Kidney capillary endothelial cell (primary cell): ENCODE measurements at regions not wholly inside any gene's neighbourhood (a gene's known extent, or its start where the extent isn't known, plus 50 kb on each side); places are given as distances from the start of the nearest gene placed in this dataset.

ENCODE experiments used
- DNase-seq: peaks from one replicate; pipeline ENCODE4 v3.0.0-alpha.2; 2018; ENCODE audit warnings: low spot score

DNA sequence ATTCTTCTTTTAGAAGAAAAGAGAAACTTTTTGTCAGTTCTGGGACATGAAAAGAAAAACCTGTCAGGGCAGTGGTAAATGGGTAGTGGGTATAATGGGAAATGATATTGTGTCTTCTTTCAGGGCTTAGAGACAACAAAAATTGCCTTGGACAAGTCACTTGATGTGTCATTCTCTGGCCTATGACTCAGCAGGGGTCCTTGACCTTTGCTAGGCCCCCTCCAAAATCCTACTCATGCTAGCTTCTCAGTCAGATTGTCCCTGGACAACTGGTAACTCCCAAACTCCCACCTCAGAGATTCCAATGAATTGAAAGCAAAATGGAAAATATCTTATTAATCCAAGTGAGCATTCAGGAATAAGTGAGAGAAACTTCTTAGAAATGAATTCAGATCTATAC is 258.8 kb upstream of the SPRY2 start:
- DNase-seq = no peak

DNA sequence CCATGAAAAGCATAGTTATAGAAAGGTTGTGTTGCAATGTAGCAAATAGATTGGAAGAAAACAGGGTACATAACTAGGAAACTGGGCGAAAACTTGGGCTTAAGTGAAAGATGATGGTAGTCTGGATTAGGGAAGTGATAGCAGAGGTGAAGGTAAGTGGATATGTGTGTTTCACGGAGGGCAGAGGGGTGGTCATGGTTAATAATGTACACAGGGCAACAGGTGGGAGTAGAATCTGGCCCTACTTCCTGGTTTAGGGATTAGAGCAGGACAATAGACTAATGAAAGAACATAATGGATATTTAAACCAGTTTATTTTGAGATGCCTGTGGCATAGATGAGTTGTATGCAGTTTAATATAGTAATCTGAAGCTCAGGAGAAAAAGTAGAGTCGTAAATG is 257.3 kb upstream of the SPRY2 start:
- DNase-seq = no peak

DNA sequence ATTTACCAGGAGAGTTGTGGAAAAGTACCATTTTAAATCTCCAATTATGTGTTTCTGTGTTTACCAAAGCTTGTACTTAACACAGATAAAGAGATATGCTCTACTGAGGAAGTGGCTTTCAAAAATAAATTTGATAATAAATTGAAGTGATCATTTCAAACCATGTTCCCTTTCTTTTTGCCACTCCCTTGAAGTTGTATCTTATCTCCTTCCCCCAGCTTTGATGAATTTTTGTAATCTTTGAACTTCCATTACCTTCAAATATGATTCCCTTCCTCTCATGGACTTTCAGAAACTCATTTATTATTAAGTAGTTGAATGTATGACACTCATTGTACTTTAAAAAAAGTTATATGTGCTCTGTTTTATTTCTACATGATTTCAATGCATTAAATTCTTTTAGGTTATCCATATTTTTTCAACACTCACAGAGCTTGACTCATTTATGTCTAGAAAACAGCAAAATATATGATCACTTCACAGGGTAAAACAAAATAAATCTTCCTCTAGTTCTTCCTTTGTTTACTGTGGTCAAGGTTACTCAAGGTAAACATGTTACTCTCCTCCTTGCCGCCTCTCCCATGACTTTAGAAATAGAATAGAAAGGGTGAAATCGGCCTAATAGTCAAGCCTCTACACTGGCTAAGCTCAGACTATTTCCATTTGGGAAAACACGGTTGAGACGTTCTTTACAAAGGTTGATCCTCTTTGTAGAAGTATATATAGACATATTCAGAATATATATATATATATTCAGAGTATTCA is 251.2 kb upstream of the SPRY2 start:
- no peak for DNase-seq

DNA sequence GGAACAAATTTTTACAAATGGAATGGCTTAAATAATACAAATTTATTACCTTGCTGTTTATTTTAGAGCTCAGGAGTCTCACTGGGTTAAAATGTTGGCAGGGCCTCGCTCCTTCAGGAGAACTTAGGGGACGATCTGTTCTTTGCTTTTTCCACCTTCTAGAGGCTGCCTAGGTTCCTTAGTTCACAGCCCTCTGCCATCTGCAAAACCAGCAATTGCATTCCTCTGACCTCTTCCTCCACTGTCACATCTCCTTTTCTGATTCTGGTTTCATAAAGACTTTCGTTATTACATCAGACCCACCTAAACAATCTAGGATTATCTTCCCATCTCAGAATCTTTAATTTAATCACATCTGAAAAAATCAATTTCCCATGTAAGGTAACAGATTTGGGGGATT is 249.6 kb upstream of the SPRY2 start:
- no peak for DNase-seq

DNA sequence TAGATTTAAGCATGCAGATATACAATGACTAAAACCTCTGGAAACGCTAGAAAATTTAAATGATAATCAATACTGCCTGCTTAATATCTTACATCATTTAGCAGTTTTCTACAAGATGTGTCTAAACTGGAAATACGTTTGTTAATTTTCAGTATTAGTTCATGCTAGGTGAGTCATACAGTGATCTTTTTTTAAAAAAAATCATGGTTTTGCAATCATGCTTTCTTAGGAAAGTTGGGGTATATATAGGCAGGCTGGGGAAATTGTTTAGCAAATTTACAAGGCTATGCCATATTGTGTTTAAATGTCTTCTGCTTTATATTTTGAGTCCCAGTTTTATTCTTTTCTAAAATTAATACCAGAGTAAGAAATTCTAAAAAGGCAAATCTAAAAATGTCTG is 245.4 kb upstream of the SPRY2 start:
- DNase-seq = no peak

DNA sequence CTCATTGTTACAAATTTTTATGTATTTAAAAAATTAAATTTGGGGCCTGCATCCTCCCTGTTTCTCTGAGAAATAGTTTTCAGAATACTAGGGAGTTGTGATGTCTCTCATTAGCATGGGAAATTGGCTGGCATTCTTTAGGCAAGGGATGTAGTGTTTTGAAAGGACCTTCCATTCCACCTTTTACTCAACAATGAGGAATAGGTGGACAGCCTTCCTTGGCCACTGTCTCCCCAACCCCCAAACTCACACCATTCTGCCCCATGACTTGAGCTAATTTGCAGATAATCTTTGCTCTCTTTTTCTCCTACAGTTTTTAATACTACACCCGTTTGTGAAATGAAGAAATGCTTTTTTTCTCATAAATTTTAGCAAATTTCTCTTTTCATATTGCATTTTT is 244.6 kb upstream of the SPRY2 start:
- DNase-seq = no peak

DNA sequence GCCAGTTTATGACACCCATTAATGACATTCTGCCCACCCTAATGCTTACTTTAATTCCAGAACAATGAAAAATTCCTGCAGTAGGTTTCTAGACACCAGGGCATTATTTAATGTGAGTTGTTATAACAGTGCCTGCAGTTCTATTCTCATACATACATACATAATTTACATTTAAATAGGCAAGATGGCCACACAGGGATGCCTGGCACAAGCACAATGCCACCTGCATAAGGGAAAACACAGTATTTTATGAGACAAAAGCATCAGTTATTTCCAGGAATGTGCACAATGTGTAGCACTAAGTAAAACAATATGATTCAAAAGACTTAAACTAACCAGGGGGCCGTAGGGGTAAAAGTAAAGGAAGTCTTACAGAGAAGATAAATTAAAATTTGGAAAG is 243.9 kb upstream of the SPRY2 start:
- DNase-seq = no peak

DNA sequence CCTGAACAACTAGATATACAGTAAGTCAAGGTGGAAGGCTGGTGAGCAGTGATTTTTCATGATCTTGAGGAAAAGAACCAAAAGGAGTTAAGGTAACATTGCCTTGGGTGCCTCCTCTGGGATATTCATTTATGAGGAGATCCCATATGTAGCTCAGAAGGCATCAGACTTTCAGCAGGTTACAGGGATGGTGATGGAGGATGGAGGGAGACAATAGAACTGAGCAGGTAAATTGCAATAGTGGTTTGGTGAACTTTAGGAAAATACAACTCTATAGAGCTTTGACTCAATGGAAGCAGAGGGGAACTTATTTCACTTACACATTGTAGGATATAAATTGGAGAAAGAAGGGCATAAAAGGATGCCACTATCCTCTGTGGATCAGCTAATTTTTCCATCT is 243.4 kb upstream of the SPRY2 start:
- no peak for DNase-seq

DNA sequence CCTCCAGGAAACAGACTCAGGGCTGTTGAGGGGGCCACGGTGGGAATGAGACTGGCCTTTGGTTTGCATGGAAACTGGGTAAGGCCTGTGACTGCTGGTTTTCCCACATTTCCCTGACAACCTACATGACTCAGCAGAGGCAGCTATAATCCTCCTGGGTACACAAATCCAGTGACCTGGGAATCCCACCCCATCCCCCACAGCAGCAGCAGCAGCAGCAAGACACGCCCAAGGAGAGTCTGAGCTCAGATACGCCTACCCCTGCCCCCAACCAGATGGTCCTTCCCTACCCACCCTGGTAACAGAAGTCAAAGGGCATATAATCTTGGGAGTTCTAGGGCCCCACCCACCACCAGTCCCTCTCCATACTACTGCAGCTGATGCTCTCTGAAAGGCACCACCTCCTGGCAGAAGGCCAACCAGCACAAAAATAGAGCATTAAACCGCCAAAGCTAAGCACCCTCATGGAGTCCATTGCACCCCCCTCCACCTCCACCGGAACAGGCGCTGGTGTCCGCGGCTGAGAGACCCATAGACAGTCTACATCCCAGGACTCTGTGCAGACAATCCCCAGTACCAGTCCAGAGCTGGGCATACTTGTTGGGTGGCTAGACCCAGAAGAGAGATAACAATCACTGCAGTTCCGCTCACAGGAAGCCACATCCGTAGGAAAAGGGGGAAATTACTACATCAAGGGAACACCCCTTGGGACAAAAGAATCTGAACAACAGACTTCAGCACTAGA is 237.2 kb upstream of the SPRY2 start:
- DNase-seq = no peak

DNA sequence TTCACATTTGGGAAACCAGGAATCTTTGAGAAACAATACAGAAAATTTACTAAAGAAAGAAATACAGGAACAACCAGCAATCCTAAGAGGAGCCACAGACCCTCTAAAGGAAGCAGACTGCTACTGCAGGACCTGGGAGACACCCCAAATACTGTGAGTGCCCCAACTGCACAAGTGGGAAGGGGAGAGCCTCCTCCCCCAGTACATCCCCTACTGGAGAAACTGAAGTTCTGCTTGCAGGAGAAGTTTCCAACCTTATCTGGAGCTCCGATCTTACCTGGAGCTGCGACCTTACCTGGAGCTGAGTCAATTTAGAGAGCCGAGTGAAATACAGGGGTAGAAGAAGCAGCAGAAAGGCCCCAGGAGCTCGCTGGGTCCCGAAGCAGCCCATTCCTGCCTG is 236.4 kb upstream of the SPRY2 start:
- no peak for DNase-seq

DNA sequence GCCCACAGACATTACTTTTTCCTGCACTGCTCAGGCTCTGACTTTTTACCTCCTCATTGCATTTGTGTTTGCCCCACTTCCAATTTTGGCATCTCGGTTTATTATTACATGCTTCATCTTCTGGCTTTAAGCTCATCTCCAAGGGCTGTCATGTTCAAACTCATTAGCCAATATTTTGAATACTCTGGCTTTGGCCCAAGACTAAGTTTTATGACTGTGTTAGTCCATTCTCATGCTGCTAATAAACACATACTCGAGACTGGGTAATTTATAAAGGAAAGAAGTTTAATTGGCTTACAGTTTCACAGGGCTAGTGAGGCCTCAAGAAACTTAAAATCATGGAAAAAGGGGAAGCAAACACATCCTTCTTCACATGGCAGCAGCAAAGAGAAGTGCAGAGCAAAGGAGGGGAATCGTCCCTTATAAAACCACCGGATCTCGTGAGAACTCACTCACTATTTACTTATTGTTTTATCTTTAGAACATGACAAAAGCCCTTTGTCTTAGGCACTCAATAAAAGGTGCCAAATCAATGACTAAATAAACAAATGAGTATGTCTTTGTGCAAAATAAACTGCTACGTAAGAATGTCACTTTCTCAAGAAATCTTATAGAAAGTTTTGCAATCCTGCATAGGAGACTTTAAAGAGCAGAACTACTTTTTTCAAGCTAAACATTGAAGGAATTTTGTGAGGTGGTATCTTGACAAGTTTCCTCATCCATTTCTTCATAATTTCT is 233.4 kb upstream of the SPRY2 start:
- no peak for DNase-seq

DNA sequence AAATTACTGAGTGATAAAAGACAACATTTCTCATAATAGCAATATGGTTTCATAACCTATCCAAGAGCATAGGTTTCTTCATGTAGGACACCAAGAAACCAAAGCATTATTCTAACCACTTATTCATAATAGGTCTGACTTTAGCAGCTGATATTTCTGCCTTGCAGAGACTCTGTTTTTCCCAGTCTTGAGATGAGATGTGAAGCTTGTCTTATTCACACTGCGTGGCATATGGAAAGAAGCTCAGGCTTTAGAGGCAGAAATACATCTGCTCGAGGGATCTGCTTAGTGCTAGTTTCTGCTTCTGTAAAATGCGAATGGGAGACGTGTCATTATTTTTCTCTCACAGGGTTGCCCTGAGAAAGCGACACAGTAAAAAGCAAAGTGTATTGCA is 232.0 kb upstream of the SPRY2 start:
- no peak for DNase-seq

DNA sequence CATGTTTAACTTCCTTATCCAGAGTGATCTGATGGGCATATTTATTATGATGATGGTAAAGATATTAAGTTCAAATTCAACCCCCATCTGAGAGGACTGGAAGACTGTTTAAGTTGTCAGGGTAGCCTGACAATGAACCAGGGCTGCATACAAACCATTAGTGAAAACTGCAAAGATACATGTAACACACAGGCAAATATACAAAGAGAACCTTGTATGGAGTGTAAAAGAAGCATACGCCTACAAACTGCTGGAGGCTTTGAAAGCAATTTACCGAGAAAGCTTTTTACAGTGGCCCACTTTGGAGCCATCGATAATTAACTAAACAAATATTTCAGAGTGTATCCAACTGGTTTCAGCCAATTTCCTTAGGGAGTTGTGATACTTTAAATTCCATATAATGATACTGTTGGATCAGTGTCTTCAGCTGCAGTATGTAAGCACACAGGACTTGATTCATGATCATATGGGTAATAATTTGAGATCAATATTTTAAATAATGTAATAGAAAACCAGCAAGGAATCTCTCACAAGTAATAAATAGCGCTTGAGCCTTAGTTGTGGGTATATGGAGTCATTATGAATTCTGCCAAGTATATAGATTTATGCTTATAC is 231.5 kb upstream of the SPRY2 start:
- DNase-seq = no peak

DNA sequence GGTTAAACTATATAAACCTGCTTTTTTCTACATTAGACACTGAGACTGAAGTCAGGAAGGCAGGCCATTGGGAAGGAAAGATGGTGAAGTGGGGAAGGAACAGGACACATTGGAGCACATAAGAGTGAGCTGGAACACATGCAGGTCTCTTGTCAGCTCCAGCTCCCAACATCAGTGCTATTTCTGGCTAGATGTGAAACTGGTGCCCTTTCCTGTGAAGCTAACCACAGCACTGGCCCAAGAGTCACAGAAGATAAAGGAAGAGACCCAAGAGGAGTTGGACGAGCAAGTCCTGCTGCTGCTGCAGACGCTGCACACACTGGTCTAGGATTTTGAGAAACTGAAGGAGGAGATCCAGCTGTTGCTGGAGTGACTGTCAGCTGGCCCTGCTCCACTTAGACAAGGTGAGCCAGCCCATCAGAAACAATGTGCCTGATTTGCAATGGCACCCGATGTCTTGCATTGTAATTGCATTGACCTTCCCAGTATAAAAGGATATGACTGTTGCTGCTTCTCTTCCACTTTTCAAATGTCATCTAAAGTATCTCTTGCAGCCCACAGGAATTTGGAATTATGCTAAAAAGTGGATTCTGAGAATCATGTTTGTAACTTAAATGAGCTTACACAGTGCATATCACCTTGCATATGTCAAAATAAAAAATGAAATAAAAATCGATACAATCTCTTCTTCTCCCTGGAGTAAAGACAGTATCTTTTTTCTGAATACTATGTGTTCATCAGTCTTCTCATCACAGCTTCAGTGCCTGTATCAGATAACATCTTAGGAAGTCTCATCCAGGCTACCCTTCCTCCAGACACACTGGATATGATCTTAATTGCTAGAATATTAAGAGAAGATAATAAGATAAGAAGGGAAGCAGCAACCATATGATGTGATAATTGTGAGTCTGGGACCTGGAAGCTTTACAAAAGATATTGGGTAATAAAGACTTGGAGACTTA is 230.7 kb upstream of the SPRY2 start:
- no peak for DNase-seq

DNA sequence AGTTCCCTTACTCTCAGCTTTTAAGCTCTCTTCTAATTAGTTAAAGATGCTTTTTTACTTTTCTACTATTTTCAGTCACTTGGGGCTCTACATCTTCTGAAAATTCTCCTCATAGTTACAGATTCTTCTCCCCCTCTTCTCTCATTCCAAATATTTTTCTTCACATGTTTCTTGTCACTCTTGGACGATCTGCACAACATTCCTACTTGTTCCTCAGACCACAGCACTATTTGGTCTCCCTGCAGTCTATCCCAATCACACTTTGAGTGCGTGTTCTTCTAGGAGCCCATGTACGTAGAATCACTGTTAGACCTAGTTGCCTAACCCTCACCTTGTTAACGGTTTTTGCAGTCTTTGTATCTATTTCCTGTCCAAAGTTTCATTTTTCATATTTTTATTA is 222.5 kb upstream of the SPRY2 start:
- DNase-seq = no peak

DNA sequence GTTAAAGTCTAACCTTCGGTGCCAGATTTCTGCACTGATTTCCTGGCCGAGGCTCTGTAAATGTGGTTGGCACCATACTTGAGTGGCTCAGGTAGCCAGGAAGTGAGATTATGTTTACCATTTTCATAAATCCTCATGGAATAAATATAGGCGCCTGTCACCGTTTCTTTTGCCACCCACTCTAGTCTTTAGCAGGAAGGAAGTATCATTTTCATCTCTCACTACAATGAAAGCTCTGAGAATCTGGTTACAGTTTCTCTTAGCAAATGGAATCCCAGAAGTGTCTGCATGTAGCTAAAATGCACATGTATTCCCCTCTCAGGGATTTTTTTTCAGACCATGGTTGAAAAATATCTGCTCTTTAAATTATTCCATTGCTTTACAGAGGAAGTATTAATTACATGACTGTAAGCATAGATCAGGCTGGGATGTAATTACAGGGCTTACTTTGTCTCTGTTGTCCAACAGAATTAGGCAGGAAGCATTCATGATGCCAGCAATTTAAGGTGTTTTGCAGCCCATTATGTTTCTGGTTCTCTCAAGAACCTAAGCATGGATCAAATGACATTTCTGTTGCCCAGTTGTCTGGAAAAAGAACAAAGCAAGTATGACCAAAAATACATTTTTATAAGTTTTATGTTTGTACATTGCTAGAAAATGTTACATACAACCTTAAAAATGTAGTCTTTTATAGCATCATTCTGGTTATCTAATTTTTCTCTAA is 221.7 kb upstream of the SPRY2 start:
- no peak for DNase-seq

DNA sequence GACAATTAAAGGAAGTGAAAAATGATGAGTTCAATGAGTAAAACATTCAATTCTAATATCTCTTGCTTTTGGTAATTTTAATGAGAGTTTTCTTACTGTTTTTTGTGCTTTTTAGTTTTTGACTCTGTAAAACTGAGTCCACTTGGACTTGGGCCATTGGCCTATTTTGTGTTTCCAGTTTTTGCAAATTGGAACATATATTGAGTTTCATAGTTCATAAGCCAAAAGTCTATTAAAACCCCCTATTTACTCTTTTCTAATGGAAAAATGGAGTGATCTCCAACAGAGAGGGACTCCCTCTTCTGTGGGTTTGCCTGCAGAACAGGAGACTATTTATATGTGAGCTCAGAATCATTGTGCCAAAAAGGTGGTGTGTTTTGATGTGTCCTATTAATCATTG is 219.7 kb upstream of the SPRY2 start:
- no peak for DNase-seq

DNA sequence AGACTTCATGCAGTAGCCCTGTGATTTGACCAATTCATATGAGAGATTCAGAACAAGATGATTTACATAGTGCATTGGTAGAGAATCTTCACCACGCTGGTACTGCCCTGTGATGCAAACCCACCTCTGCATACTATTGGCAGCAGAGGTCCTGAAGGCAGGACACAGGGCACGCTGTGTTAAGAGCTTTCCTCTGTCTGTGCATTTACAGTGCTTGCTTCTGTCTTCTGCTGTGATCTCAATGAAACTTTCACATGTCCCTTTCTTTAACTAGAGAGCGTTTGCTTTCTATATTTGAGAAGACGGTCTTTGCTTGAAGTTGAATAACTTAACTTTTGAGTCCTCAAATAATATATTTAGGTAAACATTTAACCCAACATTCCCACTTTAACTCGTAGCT is 219.0 kb upstream of the SPRY2 start:
- no peak for DNase-seq

DNA sequence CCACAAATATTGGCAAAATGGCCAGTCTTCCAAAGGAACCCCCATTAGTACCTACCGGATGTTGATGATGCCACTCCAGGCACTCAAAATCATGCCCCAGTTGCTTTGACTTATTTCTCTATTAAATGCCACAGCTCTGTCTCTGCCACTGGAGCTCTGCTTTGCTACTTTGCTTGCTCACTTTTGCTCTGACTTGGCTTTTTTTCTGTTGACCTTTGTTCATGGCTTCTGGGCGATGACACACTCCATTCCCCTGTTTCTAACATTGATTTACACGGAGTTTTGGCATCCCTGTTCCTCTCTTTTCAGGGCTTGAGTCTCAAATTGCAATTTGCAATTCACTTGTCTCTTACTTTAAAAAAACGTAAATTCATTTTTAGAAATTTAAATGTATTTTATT is 217.1 kb upstream of the SPRY2 start:
- DNase-seq = no peak

DNA sequence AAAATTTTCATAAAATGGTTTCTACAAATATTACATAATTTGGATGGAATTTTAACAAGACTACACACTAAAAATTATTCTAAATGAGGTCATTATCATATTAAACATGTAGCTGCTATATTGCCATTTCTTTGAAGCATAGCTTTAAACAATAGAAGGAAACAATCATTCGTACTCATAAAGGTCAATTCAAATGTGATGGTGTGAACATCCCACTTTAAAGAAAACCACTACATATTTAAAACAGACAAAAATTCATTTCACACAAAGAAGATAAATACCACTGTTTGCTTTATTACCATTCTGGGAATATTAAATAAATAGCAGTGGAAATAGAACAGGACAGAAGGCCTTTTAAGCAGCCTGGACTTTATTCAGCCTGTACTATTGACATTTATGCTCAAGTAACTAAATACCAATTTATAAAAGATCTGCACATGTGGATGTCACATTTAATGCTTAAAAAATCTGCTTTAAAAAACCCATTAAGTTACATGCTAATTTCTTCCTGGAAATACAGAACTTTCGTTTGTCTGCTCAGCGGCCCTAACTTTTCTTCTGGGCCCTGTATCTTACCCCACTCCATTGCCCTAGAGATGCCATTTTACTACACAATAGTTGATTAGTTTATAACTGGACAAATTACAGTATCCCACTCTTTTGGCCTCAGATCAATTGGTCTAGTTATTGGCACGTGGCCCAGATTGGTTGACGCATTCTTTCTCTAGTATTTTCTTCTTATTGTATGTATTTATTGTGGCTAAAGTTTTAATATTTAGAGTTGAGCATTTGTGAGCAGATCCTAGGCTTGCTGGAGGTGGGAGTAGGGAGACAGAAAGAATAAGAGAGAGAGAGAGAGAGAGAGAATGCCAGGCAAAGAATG is 215.1 kb upstream of the SPRY2 start:
- DNase-seq = no peak
